ENCODE measurements at regions not wholly inside any gene's neighbourhood (a gene's known extent, or its start where the extent isn't known, plus 50 kb on each side); places are given as distances from the start of the nearest gene placed in this dataset.

DNA sequence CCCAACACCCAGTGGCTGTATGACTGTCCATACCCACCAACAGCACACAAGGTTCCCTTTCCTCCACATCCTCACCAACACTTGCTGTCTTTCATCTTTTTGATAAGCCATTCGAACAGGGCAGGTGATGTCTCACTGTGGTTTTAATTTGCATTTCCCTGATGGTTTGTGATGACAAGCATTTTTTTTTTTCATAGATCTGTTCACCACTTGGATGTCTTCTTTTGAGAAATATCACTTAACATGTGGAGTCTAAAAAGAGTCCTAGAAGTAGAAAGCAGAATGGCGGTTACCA is 198.1 kb upstream of the DIO3 start:
- DNase-seq: no peak

GRCh38 chr14:101363880-101364391 is 197.4 kb upstream of the DIO3 start:
- DNase-seq: no peak

- no peak for DNase-seq
Measured at GRCh38 chr14:101364503-101365328, 196.6 kb upstream of the DIO3 start.

- no peak for DNase-seq
Measured at GRCh38 chr14:101365329-101366158, 195.8 kb upstream of the DIO3 start.

- no peak for DNase-seq
Measured at GRCh38 chr14:101367421-101368261, 193.7 kb upstream of the DIO3 start.

DNA sequence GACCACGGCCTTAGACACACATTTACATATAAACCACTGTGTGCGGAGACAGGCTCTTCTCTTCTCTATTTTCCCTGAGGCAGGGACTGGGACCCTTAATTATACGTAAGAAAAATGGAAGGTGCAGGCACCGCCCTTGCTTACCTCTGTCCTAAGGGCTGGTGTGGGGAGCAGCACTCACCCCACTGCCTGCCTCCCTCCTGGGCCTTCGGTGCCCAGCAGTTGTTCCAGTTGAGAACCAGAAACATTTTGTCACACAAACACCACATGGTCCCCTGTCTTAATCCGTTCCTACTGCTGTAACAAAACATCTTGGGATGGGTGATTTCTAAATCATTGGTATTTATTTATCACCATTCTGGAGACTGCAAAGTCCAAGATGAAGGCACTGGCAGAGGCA is 192.7 kb upstream of the DIO3 start:
- no peak for DNase-seq

DNA sequence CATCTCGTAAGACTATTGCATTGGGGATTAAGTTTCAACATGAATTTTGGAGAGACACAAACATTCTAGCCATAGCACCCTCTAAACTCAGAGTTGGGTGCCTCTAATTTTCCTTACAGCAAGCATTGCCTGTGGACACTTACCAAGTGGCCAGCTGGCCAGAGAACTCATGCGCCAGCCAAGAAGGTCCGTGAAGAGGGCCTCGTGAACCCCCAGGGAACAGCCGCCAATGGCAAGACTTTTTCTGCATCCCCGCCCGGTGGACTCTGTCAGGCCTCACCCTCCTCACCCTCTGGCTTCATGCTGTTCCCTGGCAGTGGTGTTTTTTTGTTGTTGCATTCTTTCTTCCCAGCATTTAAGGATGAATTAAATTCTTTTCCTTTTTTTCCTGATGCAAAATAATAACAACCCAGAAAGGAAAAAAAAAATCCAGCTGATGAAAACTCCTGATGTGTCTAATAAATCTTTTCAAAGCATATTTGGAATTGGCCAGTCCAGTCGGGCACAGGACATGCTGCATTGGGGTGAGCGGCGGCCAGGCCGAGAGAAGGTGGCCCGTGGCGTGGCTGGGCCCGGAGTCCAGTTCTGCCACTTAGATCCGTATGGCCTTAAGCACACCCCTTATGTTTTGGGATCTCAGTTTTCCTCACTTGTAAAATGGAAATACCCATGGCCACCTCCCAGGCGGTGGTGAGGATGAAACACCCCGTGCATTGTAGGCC is 191.9 kb upstream of the DIO3 start:
- DNase-seq: no peak

DNA sequence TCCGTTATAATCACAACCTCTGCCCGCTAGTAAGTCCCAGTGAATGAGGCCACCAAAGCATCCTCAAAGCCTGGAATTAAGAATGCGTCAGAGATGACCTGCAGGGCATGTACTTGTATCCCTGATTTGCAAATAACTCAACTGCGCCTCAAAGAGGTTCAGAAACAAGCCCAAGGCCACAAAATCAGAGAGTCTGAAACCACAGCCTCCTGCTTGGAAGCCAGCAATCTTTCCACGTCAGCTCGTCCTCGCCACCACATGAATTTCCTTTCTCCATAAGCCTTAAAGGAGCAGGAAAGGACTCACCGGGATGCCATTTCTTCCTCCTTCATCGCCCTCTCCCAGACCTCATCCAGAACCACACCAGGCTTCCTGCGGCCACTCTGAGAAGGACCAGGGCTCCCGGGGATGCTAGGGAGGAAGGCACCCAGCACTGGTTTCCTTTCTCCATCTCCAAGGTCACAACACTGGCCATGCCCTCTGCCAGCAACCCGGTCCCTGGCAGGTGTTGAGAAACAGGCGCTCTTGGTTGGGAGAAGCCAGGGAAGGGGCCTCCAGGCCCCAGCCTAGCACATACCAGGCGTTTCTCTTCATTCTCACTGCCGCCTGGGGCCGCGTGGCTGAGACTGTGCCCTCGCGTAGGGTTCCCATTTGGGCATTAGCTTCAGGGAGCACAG is 191.2 kb upstream of the DIO3 start:
- DNase-seq: no peak

GRCh38 chr14:101370593-101371569 is 190.4 kb upstream of the DIO3 start:
- no peak for DNase-seq

DNA sequence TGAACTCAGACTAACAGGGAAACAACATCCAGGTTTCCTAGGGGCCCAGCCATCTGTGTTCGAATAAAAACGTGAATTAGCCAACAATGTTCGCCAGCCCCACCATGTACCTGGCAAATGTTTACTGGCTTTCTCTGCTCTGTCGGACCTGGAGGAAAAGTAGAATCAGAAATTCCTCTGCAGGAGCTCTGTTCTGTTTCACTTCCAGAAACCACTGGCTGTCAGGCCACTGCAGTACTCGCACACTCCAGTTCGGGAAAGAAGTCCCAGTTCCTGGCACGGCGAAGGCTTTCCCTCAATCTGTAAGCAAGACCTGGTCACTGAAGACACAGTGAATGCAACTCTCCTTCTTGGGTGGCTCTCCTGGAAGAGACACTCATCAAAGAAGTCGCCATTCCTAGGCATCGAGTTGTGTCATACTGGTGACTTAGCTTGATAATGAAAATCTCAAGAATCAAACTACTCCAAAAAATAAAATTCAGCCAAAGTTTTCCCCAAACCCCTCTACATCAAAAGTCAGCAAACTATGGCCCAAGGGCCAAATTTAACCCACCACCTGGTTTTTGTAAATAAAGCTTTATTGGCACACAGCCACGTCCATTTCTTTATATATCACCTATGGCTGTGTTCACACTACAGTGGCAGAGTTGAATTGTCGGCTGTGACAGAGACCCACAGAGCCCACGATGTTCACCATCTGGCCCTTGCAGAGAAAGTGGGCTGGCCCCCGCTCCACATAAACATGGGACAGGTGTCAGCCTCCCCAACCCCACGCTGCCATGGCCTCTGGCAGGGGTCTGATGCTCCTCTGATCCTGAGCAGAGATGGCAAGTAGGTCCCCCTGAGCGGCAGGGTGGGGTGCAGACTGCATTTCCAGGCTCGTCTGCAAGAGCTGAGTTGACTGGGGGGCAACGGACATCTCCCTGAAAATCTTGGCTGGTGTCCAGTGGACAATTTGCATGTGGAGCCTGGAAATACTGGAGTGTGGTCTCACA is 189.2 kb upstream of the DIO3 start:
- no peak for DNase-seq

DNA sequence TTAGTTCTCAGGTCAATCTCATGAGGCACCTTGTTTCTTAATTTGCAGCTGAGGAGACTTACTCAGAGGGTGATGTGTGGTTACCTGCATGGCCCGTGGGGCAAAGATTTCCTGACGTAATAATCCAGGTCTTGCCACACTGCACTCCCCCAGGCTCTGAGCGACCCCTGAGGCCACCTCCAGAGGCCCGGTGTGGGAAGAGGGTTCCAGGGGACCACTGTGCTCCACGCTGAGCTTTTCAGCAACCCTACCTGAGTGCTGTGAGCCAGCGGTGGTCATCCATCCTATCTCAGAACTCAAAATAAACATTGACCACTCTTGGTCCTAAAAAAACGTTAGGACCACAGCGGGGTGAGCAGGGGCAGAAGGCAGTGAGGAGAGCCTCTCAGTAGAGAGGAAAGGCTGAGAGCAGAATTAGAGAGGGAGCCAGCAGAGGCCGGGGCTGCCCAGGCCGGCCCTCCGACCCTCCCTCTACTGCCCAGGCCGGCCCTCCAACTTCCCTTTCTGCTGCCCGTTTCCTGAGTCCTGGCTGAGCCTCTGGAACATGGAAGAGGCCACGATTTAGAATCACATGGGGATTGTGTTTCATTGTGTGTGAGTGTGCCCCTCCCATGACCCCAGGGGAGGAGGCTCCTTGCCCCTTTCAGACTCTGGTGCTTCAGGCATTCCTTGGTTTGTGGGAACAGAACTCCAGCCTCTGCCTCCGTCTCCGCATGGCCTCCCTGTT is 188.2 kb upstream of the DIO3 start:
- no peak for DNase-seq

GRCh38 chr14:101373690-101374295 is 187.5 kb upstream of the DIO3 start:
- no peak for DNase-seq

DNA sequence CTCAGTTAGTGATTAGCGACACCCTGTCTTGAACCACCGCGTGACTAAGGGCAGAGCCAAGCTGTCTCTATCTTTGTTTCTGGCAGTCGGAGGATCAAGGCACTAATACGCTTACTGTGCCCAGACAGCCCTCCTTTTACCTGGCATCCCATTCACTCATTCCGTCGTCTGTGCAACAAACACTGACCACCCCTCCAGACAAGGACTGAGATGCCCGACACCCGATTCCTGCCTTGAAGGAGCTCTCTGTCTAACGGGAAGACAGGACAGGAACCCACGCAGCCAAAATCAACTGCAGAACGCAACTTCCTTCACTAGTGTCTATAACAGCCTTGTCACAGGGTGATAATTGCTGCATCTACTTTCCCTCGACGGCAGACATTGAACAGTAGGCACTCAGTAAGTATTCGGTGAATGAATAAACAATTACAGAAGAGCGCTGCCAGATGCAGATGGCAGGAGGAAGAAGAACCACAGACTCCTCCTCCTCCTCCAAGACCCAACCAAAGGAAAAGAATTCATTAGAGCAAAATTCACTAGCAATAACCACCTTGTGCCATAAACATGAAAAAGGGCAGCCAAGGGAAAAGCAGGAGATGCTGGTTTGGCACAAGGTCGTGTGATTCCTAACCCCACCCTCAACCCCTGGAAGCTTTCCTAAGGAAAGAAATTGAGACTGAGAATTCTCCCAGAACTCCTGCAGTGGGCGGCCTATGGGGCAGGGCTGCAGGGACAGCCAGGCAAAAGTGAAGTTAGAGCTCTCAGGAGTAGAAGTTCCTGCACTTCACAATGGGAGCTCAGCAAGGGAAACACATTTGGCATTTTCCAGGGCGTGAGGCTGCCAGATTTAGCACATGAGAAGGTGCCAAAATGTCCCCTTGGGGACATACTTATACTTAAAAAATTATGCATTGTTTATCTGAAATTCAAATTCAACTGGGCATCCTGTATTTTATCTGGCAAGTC is 186.6 kb upstream of the DIO3 start:
- DNase-seq: no peak

GRCh38 chr14:101377069-101377468 is 184.2 kb upstream of the DIO3 start:
- no peak for DNase-seq

- no peak for DNase-seq
Measured at GRCh38 chr14:101379842-101380241, 181.5 kb upstream of the DIO3 start.

DNA sequence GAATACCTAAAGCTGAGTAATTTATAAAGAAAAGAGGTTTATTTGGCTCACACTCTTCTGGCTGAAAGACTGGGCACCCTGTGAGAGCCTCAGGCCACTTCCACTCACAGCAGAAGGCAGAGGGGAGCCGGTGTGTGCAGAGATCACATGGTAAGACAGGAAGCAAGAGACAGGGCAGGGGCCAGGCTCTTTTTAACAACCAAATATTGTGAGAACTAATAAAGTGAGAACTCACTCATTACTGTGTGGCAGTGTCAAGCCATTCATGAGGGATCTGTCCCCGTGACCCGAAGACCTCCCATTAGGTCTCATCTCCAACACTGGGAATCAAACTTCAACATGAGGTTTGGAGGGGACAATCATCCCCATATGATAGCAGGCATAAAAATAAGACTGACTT is 180.8 kb upstream of the DIO3 start:
- DNase-seq: no peak

DNA sequence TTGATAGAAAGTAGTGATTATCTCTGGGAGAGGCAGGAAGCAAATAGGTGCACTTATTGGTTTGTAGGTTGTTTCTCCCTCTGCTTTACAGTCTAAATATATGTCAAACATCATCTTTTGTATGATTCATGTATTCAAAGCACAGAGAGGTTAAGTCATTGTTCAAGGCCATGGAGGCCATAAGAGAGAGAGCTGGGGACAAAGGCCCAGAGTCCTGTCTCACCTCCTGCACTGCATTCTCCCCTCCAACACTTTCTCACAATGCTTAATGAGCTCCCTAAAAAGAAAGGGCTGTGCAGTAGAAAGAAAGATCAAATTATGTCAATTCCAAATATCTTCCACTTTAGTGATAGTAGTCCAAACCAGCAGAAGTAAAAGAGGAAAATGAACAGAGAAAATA is 180.4 kb upstream of the DIO3 start:
- DNase-seq: no peak

Data from hematopoietic multipotent progenitor cell treated with erythropoietin and hydrocortisone succinate and interleukin-3 and kit ligand, for 6 days (in vitro differentiated cells).